Activated CD4-positive, alpha-beta T cell treated with anti-CD3 and anti-CD28 coated beads, Interleukin-2, amount 50 U/mL, for 24 hours (primary cell): ENCODE measurements at regions not wholly inside any gene's neighbourhood (a gene's known extent, or its start where the extent isn't known, plus 50 kb on each side); places are given as distances from the start of the nearest gene placed in this dataset.
"Not testable (repeated sequence)": the region's sequence is repeated elsewhere in the genome, so short reads cannot be mapped to it uniquely, and the experiment has no call there.

Experiments
- DNase-seq, 2 donors: peaks; one replicate each; pipeline ENCODE4 v3.0.0-alpha.2; 2020; ENCODE audit warnings: low read depth in 1 of 2, low spot score in 1 of 2

DNA sequence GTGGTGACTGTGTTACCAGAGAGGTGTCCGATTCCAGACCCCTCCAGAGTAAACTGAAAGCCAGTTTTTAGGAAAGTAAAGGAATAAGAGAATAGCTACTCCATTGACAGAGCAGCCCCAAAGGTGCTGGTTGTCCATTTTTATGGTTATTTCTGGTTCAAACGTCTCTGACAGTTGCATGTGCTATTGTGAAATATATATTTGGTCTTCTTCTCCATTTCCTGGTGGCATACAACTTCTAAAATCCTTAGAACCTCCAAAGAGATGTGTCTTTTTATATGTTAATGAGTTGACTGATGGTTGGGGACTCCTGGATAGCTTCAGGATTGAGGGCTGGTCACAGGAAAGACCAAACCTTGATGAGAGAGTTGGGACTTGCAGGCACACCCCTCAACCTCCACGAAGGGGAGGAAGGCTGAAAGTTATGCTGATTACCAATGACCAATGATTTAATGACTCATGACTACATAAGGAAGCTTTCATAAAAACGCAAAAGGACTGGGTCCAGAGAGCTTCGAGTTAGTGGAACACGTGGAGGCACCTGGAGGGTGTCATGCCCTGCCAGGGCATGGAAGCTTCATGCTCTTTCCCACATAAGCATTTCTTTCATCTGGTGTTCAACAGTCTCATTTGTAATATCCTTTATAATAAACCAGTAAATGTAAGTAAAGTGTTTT is 100.7 kb downstream of the SLC16A1 start:
- DNase-seq = no peak

- not testable (repeated sequence) for DNase-seq
Measured at GRCh38 chr1:112854368-112854984, 101.5 kb downstream of the SLC16A1 start.

DNA sequence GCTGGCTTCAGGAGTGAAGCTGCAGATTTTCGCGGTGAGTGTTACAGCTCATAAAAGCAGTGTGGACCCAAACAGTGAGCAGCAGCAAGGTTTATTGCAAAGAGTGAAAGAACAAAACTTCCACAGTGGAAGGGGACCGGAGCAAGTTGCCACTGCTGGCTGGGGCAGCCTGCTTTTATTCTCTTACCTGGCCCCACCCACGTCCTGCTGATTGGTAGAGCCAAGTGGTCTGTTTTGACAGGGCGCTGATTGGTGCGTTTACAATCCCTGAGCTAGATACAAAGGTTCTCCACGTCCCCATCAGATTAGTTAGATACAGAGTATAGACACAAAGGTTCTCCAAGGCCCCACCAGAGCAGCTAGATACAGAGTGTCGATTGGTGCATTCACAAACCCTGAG is 102.1 kb downstream of the SLC16A1 start:
- not testable (repeated sequence) for DNase-seq

DNA sequence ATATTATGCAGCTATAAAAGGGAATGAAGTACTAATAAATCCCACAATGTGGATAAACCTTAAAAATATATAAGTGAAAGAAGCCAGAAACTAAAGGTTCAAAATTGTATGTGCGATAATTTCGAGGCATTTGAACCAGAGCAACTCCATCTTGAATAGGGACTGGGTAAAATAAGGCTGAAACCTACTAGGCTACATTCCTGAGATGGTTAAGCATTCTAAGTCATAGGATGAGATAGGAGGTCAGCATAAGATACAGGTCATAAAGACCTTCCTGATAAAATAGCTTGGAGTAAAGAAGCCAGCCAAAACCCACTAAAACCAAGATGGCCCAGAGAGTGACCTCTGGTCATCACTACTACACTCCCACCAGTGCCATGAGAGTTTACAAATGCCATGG is 103.1 kb downstream of the SLC16A1 start:
- no peak for DNase-seq

DNA sequence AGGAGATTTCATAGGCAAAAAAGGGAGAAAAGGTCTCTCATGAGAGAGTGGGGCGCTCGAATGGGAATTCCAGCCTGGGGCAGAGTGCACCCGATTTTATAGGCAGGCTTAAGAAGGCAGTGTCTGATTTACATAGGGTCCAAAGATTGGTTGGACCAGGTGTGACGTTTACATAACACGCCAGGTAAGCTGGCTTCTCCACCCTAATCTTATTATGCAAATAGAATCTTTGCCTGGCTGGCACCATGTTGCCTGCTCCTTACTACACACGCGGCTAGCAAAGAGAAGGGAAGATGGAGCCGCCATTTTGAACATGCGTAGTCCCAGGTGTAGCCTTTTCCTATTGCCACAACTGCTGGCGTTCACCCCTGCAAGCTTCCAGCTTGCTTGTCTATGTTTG is 103.7 kb downstream of the SLC16A1 start:
- no peak for DNase-seq

DNA sequence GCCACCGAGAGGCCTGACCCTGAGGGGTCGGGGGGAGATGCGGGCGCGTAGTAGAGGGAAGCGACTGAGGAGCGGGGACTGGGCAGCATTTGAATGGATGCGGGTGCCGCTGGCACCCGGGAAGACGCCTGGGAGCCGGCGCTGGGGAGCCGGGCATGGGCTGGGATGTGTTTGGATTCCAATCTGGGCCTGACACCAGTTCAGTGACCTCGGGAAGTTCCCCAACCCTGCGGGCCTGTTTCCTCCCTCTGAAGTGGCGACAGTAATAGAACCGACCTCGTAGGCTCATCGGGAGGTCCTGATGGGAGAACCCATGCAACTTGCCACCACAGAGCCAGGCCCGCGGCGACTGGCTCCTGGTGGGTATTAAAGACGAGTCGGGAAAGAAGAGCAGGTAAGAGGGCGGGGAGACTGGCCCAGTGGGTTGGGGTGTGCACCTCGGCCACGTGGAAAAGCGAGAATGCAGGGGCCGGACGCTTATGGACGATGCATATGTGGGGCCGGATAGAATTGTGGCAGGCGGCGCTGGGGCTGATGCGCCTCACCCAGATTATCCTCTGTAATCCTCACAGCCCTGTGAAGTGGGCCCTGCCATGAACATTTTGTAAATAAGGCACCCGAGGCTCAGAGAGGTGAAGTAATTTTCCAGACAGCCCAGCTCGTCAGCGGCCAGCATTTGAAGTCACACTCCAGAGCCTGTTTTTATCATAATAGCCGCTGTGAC is 105.8 kb downstream of the SLC16A1 start:
- no peak for DNase-seq

GRCh38 chr1:112849425-112850033 is 106.5 kb downstream of the SLC16A1 start:
- no peak for DNase-seq

GRCh38 chr1:112841825-112842224 is 114.2 kb downstream of the SLC16A1 start:
- DNase-seq = no peak

GRCh38 chr1:112840631-112841624 is 115.1 kb downstream of the SLC16A1 start:
- DNase-seq = no peak

- DNase-seq = no peak
Measured at GRCh38 chr1:112836642-112837041, 119.4 kb downstream of the SLC16A1 start.

DNA sequence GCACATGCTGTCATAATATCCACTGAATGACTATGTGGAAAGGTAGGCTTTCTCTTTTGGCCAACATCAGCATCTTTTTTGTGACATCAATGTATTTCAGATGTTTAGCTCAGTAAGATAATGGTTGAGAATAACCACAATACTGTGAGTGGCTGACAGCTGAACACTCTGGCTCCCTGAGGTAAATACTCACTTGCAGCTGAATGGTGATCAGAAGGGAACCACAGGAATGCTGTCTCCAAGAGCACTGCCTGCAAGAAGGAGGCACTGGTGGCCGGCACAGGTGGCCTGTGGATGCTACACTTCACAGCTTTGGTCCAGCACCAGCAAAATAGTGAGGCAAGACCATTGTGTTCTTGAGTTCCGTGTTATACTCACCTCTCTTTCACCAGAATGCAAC is 118.7 kb upstream of the PPM1J start:
- DNase-seq = no peak

GRCh38 chr1:112832259-112832658 is 117.1 kb upstream of the PPM1J start:
- DNase-seq = not testable (repeated sequence)

- not testable (repeated sequence) for DNase-seq
Measured at GRCh38 chr1:112829691-112830090, 114.6 kb upstream of the PPM1J start.

DNA sequence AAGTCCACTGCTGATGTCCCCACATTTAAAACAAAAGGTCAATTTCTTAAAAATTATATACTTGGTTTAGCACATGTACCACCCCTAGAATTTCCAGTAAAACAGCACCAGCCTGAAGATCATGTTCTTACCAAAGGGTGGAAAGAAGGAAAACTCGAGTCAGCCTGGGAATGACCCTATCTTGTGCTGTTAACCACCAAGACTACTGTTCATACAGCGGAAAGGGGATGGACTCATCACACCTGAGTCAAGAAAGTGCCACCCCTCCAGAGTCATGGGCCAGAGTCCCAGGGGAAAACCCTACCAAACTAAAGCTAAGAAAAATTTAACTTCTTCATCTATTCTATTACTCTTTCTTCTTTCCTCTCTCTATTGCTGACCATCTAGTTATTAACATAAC is 113.6 kb upstream of the PPM1J start:
- DNase-seq = no peak

- DNase-seq = not testable (repeated sequence)
Measured at GRCh38 chr1:112827391-112827790, 112.3 kb upstream of the PPM1J start.

DNA sequence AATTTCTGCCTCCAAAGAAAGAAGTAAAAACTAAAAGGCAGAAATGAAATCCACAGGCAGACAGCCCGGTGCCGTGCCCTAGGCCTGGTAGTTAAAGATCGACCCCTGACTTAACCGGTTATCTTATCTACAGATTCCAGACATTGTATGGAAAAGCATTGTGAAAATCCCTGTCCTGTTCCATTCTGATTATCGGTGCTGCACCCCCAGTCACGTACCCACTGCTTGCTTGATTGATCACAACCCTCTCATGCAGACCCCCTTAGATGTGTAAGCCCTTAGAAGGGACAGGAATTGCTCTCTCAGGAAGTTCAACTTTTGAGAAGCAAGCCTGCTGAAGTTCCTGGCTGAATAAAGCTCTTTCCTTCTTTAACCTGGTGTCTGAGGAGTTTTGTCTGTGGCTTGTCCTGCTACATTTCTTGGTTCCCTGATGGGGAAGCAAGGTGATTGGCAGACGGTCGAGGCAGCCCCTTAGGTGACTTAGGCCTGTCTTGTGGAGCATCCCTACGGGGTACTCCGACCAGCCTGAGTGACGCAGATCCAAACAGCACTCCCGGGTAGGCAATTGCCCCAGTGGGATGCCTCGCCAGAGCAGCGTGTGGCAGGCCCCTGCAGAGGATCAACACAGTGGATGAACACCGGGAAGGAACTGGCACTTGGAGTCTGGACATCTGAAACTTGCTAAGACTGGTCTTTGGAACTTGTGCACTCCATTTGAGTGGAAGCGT is 111.2 kb upstream of the PPM1J start:
- no peak for DNase-seq

DNA sequence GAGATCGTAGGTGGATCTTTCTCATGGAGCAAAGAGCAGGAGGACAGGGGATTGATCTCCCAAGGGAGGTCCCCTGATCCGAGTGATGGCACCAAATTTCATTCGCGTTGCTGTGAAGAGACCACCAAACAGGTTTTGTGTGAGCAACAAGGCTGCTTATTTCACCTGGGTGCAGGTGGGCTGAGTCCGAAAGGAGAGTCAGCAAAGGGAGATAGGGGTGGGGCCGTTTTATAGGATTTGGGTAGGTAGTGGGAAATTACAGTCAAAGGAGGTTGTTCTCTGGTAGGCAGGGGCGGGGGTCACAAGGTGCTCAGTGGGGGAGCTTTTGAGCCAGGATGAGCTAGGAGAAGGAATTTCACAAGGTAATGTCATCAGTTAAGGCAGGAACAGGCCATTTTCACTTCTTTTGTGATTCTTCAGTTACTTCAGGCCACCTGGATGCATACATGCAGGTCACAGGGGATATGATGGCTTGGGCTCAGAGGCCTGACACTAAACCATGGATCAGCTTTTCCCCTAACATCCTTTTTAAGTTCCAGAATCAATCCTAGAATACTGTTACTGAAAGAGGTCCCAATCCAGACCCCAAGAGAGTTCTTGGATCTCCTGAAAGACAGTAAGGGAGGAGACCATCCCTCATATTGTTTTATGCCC is 110.6 kb upstream of the PPM1J start:
- DNase-seq = not testable (repeated sequence)

GRCh38 chr1:112825075-112825474 is 109.9 kb upstream of the PPM1J start:
- DNase-seq = not testable (repeated sequence)

DNA sequence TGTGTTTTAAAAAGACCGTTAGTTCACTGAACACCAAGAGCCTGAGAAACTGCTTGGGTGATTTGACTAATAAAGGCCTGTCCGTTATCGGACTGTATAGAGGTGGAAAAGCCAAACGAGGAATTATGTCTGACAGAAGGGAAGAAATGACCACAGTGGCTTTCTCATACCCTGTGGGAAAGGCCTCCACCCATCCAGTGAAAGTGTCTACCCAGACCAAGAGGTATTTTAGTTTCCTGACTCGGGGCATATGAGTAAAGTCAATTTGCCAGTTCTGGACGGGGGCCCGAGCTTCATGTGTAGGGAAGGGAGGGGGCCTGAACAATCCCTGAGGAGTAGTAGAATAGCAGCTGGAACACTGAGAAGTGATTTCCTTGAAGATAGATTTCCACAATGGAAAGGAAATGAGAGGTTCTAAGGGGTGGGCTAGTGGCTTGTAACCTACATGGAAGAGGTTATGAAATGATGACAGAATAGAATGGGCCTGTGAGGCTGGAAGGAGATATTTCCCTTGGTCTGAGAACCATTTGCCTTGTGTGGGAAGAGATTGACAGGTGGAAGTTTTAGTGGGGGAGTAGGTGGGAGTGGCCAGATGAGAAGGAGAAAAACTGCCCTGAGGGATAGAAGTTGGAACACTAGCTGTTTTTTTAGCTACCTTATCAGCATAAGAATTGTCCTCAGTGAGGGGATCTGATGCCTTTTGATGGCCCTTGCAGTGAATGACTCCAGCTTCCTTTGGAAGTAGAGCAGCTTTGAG is 106.4 kb upstream of the PPM1J start:
- DNase-seq = not testable (repeated sequence)
